Activated naive CD8-positive, alpha-beta T cell treated with anti-CD3 and anti-CD28 coated beads for 36 hours (primary cell): ENCODE measurements at regions not wholly inside any gene's neighbourhood (a gene's known extent, or its start where the extent isn't known, plus 50 kb on each side); places are given as distances from the start of the nearest gene placed in this dataset.

Source experiments
- DNase-seq: peaks from one replicate; pipeline ENCODE4 v3.0.0; 2021
- H3K27ac Mint-ChIP-seq: one replicate; pipeline ENCODE4 v1.8.0; 2022; ENCODE audit warnings: mild to moderate bottlenecking, moderate library complexity, mixed read lengths
- H3K27me3 Mint-ChIP-seq: one replicate; pipeline ENCODE4 v1.8.0; 2022; ENCODE audit warnings: mild to moderate bottlenecking, mixed read lengths
- H3K36me3 Mint-ChIP-seq: one replicate; pipeline ENCODE4 v1.8.0; 2021; ENCODE audit warnings: mild to moderate bottlenecking, mixed read lengths
- H3K4me1 Mint-ChIP-seq: one replicate; pipeline ENCODE4 v1.8.0; 2021; ENCODE audit warnings: mixed read lengths
- H3K4me3 Mint-ChIP-seq: one replicate; pipeline ENCODE4 v1.8.0; 2022; ENCODE audit warnings: mild to moderate bottlenecking, moderate library complexity, mixed read lengths
- H3K9me3 Mint-ChIP-seq: one replicate; pipeline ENCODE4 v1.8.0; 2022; ENCODE audit warnings: mixed read lengths

DNA sequence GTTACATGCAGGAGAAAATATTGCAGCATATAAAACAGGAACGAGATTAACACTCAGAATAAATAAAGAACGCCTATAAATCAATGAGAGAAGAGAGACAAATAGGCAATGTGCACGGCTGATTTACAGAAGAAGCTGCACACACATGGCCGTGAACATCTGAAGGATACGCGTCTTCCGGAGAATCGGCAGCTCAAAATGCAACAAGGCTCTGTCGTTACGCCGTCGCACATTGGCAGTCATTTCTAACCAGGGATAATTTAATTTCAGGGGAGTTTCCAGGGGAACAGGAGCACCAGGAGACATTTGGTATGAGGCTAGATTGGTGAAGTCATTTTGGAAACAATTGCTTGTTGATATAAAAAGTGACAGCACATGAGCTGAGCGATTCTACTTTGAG, 745.2 kb downstream of the BRD1 start:
- H3K36me3 Mint-ChIP-seq, result no peaks in the 10 kb centered on the region
- H3K4me1 Mint-ChIP-seq, result no peaks in the 10 kb centered on the region
- H3K4me3 Mint-ChIP-seq, result no peak overlapping the region
- no peak for DNase-seq
- no peak overlapping the region for H3K27ac Mint-ChIP-seq
- peaks cover 5% of the 10 kb centered on the region for H3K27me3 Mint-ChIP-seq
- no peaks in the 10 kb centered on the region for H3K9me3 Mint-ChIP-seq

GRCh38 chr22:49081926-49082325, 745.7 kb downstream of the BRD1 start:
- no peak for DNase-seq

GRCh38 chr22:49081261-49081666, 746.4 kb downstream of the BRD1 start:
- H3K27me3 Mint-ChIP-seq, result peaks cover 5% of the 10 kb centered on the region
- H3K36me3 Mint-ChIP-seq, result no peaks in the 10 kb centered on the region
- H3K4me1 Mint-ChIP-seq, result no peaks in the 10 kb centered on the region
- DNase-seq, result no peak
- no peak overlapping the region for H3K4me3 Mint-ChIP-seq
- H3K9me3 Mint-ChIP-seq, result no peaks in the 10 kb centered on the region
- no peak overlapping the region for H3K27ac Mint-ChIP-seq

More at GRCh38 chr22:49081926-49082325, 745.7 kb downstream of the BRD1 start:
- H3K9me3 Mint-ChIP-seq, result no peaks in the 10 kb centered on the region
- H3K36me3 Mint-ChIP-seq, result no peaks in the 10 kb centered on the region
- peaks cover 5% of the 10 kb centered on the region for H3K27me3 Mint-ChIP-seq
- H3K4me3 Mint-ChIP-seq, result no peak overlapping the region
- H3K27ac Mint-ChIP-seq, result no peak overlapping the region
- no peaks in the 10 kb centered on the region for H3K4me1 Mint-ChIP-seq

- H3K27me3 Mint-ChIP-seq, result peaks cover 5% of the 10 kb centered on the region
- H3K36me3 Mint-ChIP-seq, result no peaks in the 10 kb centered on the region
- no peaks in the 10 kb centered on the region for H3K9me3 Mint-ChIP-seq
- H3K27ac Mint-ChIP-seq, result no peak overlapping the region
- H3K4me1 Mint-ChIP-seq, result no peaks in the 10 kb centered on the region
- no peak for DNase-seq
- no peak overlapping the region for H3K4me3 Mint-ChIP-seq
Observed at GRCh38 chr22:49080631-49081030, 747.0 kb downstream of the BRD1 start.

DNA sequence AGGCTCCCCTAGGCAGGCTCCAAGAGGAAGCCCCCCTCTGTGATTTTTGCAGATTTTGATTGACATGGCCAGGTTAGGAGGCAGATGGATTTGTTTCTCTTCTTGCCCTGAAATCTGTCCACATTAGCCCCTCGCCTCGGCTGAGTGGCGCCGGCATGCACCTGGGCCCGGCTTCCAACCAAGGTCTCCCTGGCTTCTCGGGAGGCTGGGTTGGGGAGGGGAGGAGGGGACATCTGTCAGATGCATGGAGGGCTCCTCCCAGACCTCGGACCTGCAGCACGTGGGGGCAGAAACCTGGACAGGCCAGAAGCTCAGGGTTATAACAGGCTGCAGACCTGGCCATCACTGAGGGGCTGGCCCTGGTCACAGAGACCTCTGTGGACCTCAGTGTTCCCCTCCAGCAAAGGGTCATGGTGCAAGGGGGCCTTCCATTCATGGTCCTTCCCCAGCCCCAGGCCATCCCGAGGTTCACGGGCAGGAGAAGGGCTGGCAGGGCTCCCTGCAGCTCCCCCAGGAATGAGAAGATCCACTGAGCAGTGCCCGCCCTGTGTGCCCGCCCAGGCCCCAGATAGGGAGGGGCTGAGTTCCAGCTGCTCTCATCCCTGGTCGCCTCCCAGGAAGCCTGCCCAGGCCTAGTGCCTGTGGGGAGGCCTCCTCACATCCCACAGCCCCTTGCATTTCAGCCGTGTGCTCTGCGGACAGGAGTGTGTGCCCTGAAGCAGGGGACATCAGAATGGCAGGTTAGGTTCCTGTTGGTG, 747.8 kb downstream of the BRD1 start:
- Mint-ChIP-seq H3K4me1 (no peaks in the 10 kb centered on the region), H3K9me3 (no peaks in the 10 kb centered on the region), H3K4me3 (no peak overlapping the region), H3K36me3 (no peaks in the 10 kb centered on the region), H3K27me3 (peaks cover 5% of the 10 kb centered on the region), H3K27ac (no peak overlapping the region)
- DNase-seq, result no peak

- Mint-ChIP-seq H3K27me3 (peaks cover 5% of the 10 kb centered on the region), H3K4me3 (no peak overlapping the region), H3K4me1 (no peaks in the 10 kb centered on the region), H3K36me3 (no peaks in the 10 kb centered on the region), H3K9me3 (no peaks in the 10 kb centered on the region), H3K27ac (no peak overlapping the region)
- DNase-seq, result no peak
Observed at GRCh38 chr22:49079027-49079725, 748.5 kb downstream of the BRD1 start.

DNA sequence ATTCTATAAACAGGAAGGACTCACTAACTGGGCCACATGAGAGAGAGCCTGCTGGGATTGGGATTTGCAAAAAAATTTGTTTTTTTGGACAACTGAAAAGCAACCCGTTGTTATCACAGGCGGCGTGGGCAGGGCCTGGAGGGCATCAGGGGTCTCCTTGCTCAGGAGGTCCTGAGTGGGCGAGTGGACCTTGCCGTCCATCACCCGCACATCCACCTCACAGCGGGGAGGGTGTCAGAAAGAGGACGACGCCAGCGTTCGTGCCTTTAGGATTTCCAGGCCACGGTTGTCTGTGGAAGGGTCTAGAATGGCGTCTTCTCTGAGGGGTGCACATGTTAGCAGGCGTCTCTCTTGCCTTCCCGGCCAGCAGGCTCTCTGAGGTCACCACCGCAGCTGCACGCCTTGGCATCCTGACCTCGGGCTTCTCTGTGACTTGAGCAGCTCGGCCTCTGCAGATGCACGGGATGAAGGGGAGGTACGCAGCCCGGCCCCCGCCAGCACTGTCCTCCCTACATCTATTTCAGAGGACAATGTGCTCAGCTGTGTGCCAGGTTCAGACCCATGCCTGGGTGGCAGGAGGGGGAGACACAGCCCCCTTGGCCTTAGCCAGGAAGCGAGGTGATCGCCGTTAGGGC, 749.5 kb downstream of the BRD1 start:
- H3K9me3 Mint-ChIP-seq, result no peaks in the 10 kb centered on the region
- H3K27ac Mint-ChIP-seq, result no peak overlapping the region
- H3K36me3 Mint-ChIP-seq, result no peaks in the 10 kb centered on the region
- peaks cover 1% of the 10 kb centered on the region for H3K27me3 Mint-ChIP-seq
- H3K4me1 Mint-ChIP-seq, result no peaks in the 10 kb centered on the region
- DNase-seq, result no peak
- no peak overlapping the region for H3K4me3 Mint-ChIP-seq

DNA sequence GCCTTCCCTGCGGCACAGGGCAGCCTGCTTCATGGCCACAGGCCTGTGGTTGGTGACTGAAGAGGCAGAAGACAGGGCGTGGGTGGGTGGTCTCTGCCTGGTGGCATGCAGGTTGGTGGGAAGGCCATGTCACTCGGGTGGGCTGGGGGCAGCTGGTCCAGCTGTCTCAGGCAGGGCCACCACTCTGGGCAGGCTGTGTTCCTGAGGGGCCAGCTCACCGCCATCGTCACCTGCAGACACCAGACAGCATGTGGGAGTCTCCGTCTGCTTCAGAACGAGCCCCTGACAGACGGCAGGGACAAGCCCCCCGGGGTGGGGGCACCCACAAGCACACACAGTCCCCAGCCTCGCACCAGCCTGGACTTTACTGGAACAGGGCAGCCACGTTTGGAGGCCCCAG, 750.1 kb downstream of the BRD1 start:
- H3K27ac Mint-ChIP-seq, result no peak overlapping the region
- H3K36me3 Mint-ChIP-seq, result no peaks in the 10 kb centered on the region
- no peaks in the 10 kb centered on the region for H3K9me3 Mint-ChIP-seq
- no peak overlapping the region for H3K4me3 Mint-ChIP-seq
- no peak for DNase-seq
- no peaks in the 10 kb centered on the region for H3K4me1 Mint-ChIP-seq
- H3K27me3 Mint-ChIP-seq, result no peaks in the 10 kb centered on the region

DNA sequence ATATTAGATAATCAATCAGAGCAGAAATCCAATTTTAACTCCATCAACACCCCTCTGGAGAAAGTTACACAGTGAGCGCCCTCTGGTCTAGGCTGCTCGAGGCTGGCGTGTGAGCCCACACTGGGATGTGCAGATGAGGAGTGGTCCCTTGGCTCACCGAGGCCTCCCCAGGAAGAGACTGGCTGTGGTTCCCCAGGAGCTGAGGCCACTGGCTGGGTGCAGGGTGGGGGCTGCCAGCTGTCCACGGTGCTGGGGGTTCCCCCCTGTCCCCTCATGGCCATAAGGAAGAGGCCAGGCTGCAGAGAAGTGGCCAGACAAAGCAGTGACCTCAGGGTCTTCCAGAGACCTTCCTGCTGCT, 750.7 kb downstream of the BRD1 start:
- H3K27ac Mint-ChIP-seq, result no peak overlapping the region
- no peak overlapping the region for H3K4me3 Mint-ChIP-seq
- no peaks in the 10 kb centered on the region for H3K9me3 Mint-ChIP-seq
- H3K4me1 Mint-ChIP-seq, result no peaks in the 10 kb centered on the region
- H3K27me3 Mint-ChIP-seq, result no peaks in the 10 kb centered on the region
- no peaks in the 10 kb centered on the region for H3K36me3 Mint-ChIP-seq
- DNase-seq, result no peak

- no peak for DNase-seq
- H3K9me3 Mint-ChIP-seq, result no peaks in the 10 kb centered on the region
Observed at GRCh38 chr22:49076300-49077035, 751.2 kb downstream of the BRD1 start.

DNA sequence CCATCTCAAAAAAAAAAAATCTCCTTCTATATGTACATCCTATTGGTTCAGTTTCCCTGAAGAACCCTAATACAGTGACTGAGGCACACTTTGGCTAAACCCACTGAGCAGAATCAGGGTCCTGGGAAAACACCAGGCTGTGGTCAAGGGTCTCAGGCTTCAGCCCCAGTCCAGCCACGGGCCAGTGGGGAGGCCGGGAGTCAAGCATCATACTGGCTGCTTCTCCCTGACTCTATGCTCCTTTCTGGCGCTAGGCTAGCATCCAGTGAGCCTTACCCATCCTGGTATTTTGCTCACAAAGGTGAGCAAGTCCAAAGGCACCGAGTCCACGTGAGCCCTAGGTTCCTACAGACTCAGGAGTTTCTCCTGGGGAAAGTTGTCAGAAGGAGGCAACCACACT, 752.5 kb downstream of the BRD1 start:
- no peak for DNase-seq
- no peaks in the 10 kb centered on the region for H3K9me3 Mint-ChIP-seq
- no peaks in the 10 kb centered on the region for H3K4me1 Mint-ChIP-seq
- no peaks in the 10 kb centered on the region for H3K36me3 Mint-ChIP-seq
- no peak overlapping the region for H3K27ac Mint-ChIP-seq
- no peak overlapping the region for H3K4me3 Mint-ChIP-seq
- no peaks in the 10 kb centered on the region for H3K27me3 Mint-ChIP-seq

More at GRCh38 chr22:49076300-49077035, 751.2 kb downstream of the BRD1 start:
- no peaks in the 10 kb centered on the region for H3K4me1 Mint-ChIP-seq
- no peaks in the 10 kb centered on the region for H3K27me3 Mint-ChIP-seq
- no peak overlapping the region for H3K27ac Mint-ChIP-seq
- H3K36me3 Mint-ChIP-seq, result no peaks in the 10 kb centered on the region
- H3K4me3 Mint-ChIP-seq, result no peak overlapping the region

DNA sequence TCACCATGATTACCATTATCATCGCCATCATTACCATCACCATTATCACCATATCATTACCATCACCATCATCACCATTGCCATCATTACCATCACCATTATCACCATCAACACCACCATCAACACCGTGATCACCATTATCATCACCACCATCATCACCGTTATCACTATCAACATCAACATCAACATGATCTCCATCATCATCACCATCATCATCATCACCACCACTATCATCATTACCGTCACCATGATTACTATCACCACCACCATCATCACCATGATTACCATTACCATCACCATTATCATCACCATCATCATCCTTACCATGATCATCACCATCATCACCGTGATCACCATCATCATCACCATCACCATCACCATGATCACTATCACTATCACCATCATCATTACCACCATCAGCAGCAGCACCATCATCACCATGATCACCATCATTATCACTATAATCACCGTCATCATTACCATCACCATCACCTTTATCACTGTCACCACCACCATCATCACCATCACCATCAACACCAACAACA, 753.7 kb downstream of the BRD1 start:
- H3K9me3 Mint-ChIP-seq, result no peaks in the 10 kb centered on the region
- no peak for DNase-seq
- H3K27ac Mint-ChIP-seq, result no peak overlapping the region
- no peaks in the 10 kb centered on the region for H3K36me3 Mint-ChIP-seq
- H3K4me1 Mint-ChIP-seq, result no peaks in the 10 kb centered on the region
- H3K27me3 Mint-ChIP-seq, result no peaks in the 10 kb centered on the region
- no peak overlapping the region for H3K4me3 Mint-ChIP-seq

- H3K4me1 Mint-ChIP-seq, result no peaks in the 10 kb centered on the region
- no peaks in the 10 kb centered on the region for H3K9me3 Mint-ChIP-seq
- no peak for DNase-seq
- H3K4me3 Mint-ChIP-seq, result no peak overlapping the region
- no peaks in the 10 kb centered on the region for H3K36me3 Mint-ChIP-seq
- H3K27me3 Mint-ChIP-seq, result no peaks in the 10 kb centered on the region
- no peak overlapping the region for H3K27ac Mint-ChIP-seq
Observed at GRCh38 chr22:49072996-49073645, 754.6 kb downstream of the BRD1 start.

DNA sequence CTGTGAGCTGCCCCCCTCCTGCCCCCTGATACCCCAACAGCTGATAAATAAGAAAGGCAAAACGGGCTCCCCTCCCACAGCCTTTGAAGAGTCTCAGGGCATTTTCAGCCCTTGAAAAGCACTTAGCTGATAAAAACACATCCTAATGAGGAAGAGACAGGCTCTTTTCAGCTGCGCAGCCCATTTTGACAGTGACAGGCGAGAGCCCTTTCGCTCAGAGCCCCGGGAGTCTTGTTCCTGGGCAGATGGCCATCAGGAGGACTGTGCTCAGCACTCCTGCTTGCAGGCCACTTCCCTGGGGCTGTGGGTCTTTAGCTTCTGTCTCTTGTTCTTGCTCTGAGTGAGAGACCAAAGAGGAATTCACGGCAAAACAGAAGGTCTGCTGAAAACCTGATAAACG, 757.2 kb downstream of the BRD1 start:
- Mint-ChIP-seq H3K4me1 (no peaks in the 10 kb centered on the region), H3K27me3 (no peaks in the 10 kb centered on the region), H3K27ac (no peak overlapping the region), H3K9me3 (no peaks in the 10 kb centered on the region), H3K36me3 (no peaks in the 10 kb centered on the region), H3K4me3 (no peak overlapping the region)
- DNase-seq, result no peak
